Astrocyte of the spinal cord (primary cell): ENCODE measurements at regions not wholly inside any gene's neighbourhood (a gene's known extent, or its start where the extent isn't known, plus 50 kb on each side); places are given as distances from the start of the nearest gene placed in this dataset.
A peak's percentile ranks its signal among the peaks of the same experiment; 100 is the strongest.

ENCODE experiments used
- DNase-seq: peaks from one replicate; pipeline ENCODE4 v3.0.0; 2011; ENCODE audit warnings: low read depth, low spot score
- H3K4me3 ChIP-seq: 2 replicates; pipeline ENCODE4 v1.5.1; 2011; ENCODE audit warnings: low read depth, mild to moderate bottlenecking, low read length, moderate library complexity
- CTCF ChIP-seq: IDR thresholded peaks from 2 replicates; pipeline ENCODE4 v1.5.1; 2012; ENCODE audit warnings: low read depth, mild to moderate bottlenecking, low read length, inconsistent platforms
- in situ Hi-C: cut with HindIII; loops from 2 replicates; pipeline ENCODE4 v1.10.0; 2017; ENCODE audit warnings: low sequenced_read_pairs

- no peak overlapping the region for H3K4me3 ChIP-seq
- TF ChIP-seq CTCF = no peak
- in situ Hi-C loops = no loop called here
- DNase-seq = no peak
Measured at GRCh38 chr5:124365361-124365801, 381.1 kb downstream of the ZNF608 start.

DNA sequence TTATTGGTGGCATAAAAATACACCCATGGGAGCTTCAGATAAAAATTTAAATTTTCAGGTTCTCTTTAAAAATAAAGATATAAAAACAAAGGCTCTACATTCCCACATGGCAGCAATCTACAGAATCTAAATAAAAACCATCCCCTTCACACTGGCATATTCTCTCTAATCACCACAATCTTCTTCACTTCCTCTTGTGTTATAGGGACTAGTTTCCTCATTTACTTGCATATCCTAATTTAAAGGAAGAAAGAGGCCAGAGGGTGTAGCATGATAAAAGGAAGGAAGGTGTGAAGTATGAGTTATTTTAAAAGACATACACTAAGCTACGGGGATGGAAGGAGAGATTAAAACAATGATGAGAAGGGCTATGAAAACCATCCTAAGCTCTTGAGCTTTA, 390.5 kb downstream of the ZNF608 start:
- no peak for DNase-seq
- H3K4me3 ChIP-seq = no peak overlapping the region
- in situ Hi-C loops = no loop called here
- TF ChIP-seq CTCF = no peak

DNA sequence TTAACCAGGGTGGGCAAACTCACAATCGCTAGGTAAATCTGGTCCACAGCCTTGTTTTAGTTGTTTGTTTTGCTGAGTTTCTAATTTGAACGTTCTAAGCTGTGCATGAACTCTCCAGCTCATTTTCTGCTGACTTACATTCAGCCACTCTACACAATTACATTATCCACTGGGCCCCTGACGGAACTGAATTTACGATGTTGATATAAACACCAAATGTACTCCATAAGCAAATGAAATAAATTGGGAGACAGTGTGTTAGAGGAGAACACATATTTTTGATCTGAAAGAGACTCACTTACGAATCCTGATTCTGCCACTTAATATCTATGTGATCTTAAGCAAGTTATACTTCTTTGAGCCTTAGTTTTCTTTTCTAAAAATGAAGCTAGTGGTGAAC, 393.4 kb downstream of the ZNF608 start:
- in situ Hi-C loops = no loop called here

GRCh38 chr5:124352312-124352711, 394.1 kb downstream of the ZNF608 start:
- in situ Hi-C loops = no loop called here
- DNase-seq = no peak
- H3K4me3 ChIP-seq = no peak overlapping the region
- no peak for TF ChIP-seq CTCF

More for the DNA sequence above, 393.4 kb downstream of the ZNF608 start:
- no peak overlapping the region for H3K4me3 ChIP-seq
- no peak for TF ChIP-seq CTCF
- DNase-seq = no peak

GRCh38 chr5:124349931-124350330, 396.5 kb downstream of the ZNF608 start:
- DNase-seq = no peak
- TF ChIP-seq CTCF = no peak
- in situ Hi-C loops = no loop called here
- no peak overlapping the region for H3K4me3 ChIP-seq

GRCh38 chr5:124343451-124343867, 403.0 kb downstream of the ZNF608 start:
- no peak for TF ChIP-seq CTCF
- in situ Hi-C loops = no loop called here
- no peak overlapping the region for H3K4me3 ChIP-seq
- DNase-seq = peak; percentile 94

DNA sequence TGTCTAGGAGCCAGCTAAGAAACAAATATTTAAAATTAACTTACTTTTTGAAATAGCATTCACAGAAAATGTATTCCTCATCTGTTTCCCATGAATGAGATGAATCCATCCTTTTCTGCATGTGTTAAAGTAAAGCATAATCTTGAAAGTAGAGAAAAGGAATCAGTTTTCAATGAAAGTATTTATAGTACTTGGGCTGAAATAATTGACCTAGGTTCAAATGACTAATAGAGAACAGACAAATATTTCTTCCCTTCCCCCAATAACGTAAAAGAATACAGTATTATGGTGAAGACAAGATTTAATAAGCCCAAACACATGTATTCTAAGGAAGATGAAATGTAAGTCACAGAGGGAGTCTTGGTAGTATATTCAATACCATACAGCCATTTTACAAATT, 403.5 kb downstream of the ZNF608 start:
- H3K4me3 ChIP-seq = no peak overlapping the region
- in situ Hi-C loops = no loop called here
- no peak for DNase-seq
- TF ChIP-seq CTCF = no peak
